Urothelium cell line (cell line): ENCODE measurements at regions not wholly inside any gene's neighbourhood (a gene's known extent, or its start where the extent isn't known, plus 50 kb on each side); places are given as distances from the start of the nearest gene placed in this dataset.
"Not testable (repeated sequence)": the region's sequence is repeated elsewhere in the genome, so short reads cannot be mapped to it uniquely, and the experiment has no call there.

Source experiments
- DNase-seq: peaks from one replicate; pipeline ENCODE4 v3.0.0; 2011; ENCODE audit warnings: low spot score, mixed read lengths
- FAIRE-seq: peaks from 2 replicates; lab custom pipeline; 2011; peaks lifted over from hg19 to GRCh38; lab: Jason Lieb, UNC

DNA sequence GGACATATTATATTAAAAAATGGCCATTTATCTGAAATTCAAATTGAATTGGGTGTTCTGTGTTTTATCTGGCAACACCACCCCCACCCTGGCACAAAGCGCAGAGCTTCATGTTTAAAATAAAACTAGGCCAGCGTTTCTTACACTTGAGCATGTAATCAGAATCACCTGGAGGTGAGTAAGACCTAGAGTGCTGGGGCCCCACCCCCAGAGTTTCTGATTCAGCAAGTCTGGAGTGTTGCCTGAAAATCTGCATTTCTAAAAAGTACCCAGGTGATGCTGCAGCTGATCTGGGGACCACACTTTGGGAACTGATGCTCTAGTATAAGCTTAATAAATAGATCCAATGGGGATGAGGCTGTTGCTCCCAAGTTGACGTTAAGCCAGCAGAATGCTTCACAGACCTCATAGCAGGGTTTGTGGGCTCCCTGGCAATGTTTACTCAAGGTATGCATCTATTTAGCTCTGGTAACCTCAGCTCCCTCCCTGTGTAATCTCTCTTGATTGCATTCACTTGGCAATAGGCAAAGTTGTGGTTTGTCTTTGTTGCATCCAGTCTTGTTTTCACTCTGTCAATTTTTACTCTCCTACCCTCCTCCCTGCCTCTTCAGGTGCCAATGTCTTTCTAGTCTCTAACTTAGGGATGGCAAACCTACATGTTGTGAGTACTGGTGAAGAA is 99.8 kb upstream of the TEX13D start:
- no peak for FAIRE-seq
- no peak for DNase-seq

GRCh38 chrX:124234348-124234747 is 98.1 kb upstream of the TEX13D start:
- DNase-seq (no peak), FAIRE-seq (no peak)

- DNase-seq (no peak), FAIRE-seq (no peak)
These were observed 94.2 kb upstream of the TEX13D start for GRCh38 chrX:124238268-124238667.

GRCh38 chrX:124239324-124239723 is 93.1 kb upstream of the TEX13D start:
- FAIRE-seq, result no peak
- DNase-seq, result no peak

- no peak for DNase-seq
- FAIRE-seq, result no peak
These were observed 92.5 kb upstream of the TEX13D start for GRCh38 chrX:124239911-124240310.

- DNase-seq (no peak), FAIRE-seq (no peak)
These were observed 92.0 kb upstream of the TEX13D start for GRCh38 chrX:124240422-124240821.

DNA sequence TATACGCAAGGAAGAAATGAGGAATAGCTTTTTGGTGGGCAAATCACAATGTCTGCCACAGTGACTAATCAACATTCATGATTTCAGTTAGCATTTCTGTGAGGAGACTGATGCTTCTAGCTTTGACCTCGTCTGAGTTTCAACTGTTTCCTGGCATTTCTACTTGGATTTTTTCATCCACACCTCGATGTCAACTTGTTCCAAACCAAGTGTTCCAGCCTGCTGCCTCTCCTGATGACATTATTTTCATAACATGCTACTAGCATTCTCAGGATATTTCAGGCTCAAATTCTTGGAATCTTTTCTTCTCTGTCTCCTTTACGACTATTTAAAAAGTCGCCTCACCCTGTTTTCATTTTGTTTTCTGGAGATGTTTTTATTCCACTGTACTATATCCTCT is 90.3 kb upstream of the TEX13D start:
- DNase-seq (no peak), FAIRE-seq (no peak)

GRCh38 chrX:124249345-124249744 is 83.1 kb upstream of the TEX13D start:
- DNase-seq (no peak), FAIRE-seq (no peak)

GRCh38 chrX:124250835-124251437 is 81.5 kb upstream of the TEX13D start:
- DNase-seq, result no peak
- FAIRE-seq, result no peak

DNA sequence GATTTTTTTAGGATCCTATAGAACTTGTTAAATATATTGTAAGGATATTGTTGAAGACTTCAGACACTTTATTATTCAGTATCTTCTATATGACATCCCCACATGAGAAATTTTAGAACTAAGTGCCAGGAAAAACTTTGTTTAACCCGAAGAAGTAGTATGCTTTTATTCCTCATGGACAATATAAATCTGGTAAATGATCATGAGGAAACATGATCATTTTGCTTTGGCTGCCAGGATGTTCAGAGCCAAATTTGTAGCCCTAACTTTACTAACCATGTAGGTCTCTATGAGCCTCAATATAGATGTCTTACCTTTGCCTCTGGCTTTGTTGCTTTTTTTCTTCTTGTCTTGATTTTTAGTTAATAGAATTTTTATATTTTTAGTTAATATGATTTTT is 77.8 kb upstream of the TEX13D start:
- no peak for FAIRE-seq
- DNase-seq, result no peak

DNA sequence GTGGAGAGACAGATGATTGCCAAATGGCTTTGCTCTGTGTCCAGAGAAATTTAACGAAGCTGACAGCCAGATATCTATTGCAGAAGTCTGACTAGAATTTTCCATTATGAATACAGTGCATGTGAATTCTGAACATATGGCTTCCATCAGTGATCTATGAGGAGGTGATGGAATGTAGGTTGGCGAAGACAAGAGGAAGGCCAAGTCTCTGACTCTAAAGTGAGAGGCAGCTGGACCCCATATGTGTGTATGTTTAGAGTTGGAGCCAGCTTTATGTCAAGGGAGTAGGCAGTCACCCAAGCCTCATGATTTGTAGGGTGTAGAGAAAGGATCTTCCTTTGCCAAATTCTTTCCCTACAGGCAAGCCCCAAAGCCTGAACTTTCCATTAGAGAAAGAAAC is 76.2 kb upstream of the TEX13D start:
- no peak for FAIRE-seq
- no peak for DNase-seq

- DNase-seq, result no peak
- FAIRE-seq, result no peak
These were observed 75.7 kb upstream of the TEX13D start for GRCh38 chrX:124256629-124257380.

- DNase-seq (no peak), FAIRE-seq (no peak)
These were observed 74.3 kb upstream of the TEX13D start for GRCh38 chrX:124257924-124258702.

- DNase-seq (no peak), FAIRE-seq (no peak)
These were observed 71.6 kb upstream of the TEX13D start for GRCh38 chrX:124260845-124261244.

DNA sequence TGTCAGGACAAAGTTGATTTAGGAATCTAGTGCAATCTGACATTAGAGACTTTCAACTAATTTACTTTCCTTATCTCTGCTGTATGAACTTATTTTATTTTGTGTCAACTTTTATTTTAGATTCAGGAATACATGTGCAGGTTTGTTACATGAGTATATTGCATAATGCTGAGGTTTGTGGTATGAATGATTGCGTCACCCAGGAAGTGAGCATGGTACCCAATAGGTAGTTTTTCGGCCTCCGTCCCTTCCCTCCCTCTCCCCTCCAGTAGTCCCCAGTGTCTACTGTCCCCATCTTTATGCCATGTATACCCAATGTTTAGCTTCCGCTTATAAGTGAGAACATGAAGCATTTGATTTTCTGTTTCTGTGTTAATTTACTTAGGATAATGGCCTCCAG is 68.7 kb upstream of the TEX13D start:
- DNase-seq (no peak), FAIRE-seq (no peak)

DNA sequence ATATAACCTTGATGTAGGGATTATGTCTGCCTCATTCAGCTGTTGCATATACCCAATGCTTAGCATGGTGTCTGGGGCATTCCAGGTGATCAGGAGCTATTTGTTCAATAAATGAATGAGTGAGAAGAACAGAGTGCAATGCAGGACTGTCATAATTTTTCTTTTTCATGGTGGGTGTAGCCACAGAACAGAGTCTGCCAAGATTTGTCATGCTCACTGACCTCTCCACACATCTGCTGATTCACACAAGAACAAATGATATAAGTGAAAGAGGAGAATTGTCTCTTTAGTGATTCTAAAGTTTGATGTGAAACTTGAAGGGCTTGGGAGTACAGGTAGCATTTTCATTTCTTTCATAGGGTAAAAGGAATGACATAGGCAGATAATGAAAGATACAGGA is 64.4 kb upstream of the TEX13D start:
- FAIRE-seq (no peak), DNase-seq (no peak)

DNA sequence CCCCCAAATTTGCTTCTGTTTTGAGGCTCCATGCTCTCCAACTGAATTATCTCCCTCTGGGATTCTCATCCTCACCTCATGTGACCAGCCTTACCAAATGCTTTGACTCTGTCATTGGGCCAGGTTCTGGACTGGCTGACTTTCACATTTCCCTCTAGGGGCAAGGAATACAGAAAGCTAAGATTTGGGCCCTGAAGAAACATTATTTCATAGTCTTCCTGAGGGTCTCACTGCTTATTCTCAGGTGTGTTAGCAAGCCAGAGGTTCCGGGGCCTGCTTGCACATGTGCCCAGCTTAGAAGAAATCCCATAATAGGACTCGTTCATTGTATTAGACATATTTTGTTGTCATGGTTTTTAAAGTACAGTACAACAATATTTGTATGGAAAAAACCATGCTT is 62.6 kb upstream of the TEX13D start:
- no peak for DNase-seq

DNA sequence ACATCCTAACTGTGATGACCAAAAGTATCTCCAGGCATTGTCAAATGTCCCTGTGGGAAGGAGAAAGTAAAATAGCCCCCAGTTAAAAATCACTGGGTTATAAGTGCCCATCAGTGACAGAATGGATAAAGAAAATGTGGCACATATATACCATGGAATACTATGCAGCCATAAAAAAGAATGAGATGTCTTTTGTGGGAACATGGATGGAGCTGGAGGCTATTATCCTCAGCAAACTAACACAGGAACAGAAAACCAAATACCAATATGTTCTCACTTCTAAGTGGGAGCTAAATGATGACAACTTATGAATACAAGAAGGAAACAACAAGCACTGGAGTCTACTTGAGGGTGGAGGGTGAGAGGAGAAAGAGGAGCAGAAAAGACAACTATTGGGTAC is 60.9 kb upstream of the TEX13D start:
- FAIRE-seq, DNase-seq: not testable (repeated sequence)

More for the DNA sequence above, 62.6 kb upstream of the TEX13D start:
- no peak for FAIRE-seq

DNA sequence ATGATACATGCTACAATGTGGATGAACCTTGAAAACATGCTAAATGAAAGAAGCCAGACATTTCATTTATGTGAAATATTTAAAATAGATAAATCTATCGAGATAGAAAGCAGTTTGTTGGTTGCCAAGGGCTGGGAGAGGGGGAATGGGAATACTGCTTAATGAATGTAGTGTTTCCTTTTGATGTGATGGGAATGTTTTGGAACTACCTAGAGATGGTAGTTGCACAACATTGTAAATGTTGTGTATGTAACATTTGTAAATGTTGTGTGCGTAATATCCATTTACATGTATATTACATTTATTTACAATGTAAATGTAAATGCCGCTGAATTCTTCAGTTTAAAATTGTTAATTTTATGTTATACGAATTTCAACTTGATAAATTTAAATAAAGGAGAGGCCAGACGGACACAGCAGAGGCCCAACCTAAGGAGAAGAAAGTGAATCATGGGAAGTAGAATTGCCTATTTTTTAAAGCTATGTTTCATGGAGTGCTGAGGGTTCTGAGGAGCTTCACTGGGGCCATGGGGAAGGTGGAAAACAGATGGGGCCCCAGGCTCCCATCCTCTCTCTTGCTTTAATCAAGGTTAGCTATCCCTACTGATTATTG is 60.0 kb upstream of the TEX13D start:
- FAIRE-seq, result no peak

GRCh38 chrX:124274438-124275181 is 57.9 kb upstream of the TEX13D start:
- DNase-seq, result no peak
- no peak for FAIRE-seq

More for the DNA sequence above, 60.0 kb upstream of the TEX13D start:
- no peak for DNase-seq
